SK-N-SH (cell line): ENCODE measurements at regions not wholly inside any gene's neighbourhood (a gene's known extent, or its start where the extent isn't known, plus 50 kb on each side); places are given as distances from the start of the nearest gene placed in this dataset.

Experiments used
- CTCF ChIA-PET: fragments of 300-600, 350-600 bp; formaldehyde crosslinking; extraction: SDS; loops from one replicate; lab custom pipeline; 2021; lab: Yijun Ruan, JAX
- POLR2A ChIA-PET: fragments of 350-600 bp; sonication (Branson Sonifier 250); formaldehyde crosslinking; extraction: SDS; loops from one replicate; lab custom pipeline; 2020; ENCODE audit warnings: antibody characterized with exemption, inconsistent platforms; lab: Yijun Ruan, JAX
- DNase-seq: peaks from one replicate; pipeline ENCODE4 v3.0.0; 2012
- H2AFZ ChIP-seq: fragments of 200-600 bp; sonication (generic); 2 replicates; pipeline ENCODE4 v1.8.1; 2016; ENCODE audit warnings: antibody characterized with exemption, mild to moderate bottlenecking, low read depth
- H3F3A ChIP-seq: fragments of 200-600 bp; sonication (generic); replicated peaks from 2 replicates; pipeline ENCODE3; 2016; ENCODE audit warnings: antibody characterized with exemption, mild to moderate bottlenecking; ENCODE audit not compliant: insufficient read depth
- H3K27ac ChIP-seq, 2 experiments: fragments of 200-500 bp in 1 of 2; fragments of 200-600 bp in 1 of 2; sonication (Bioruptor generic) in 1 of 2; sonication (generic), shearing (Covaris generic) in 1 of 2; 2 replicates each; pipeline versions ENCODE4 v1.5.1 to v1.6.1; 2014 to 2016; ENCODE audit warnings: low read depth in 2 of 2, inconsistent platforms in 1 of 2, low read length in 1 of 2, mild to moderate bottlenecking in 1 of 2, mixed read lengths in 1 of 2
- H3K27me3 ChIP-seq: fragments of 200-600 bp; sonication (generic), shearing (Covaris generic); 2 replicates; pipeline ENCODE4 v1.6.1; 2016; ENCODE audit warnings: mixed run types; ENCODE audit not compliant: insufficient read depth
- H3K36me3 ChIP-seq, 2 experiments: fragments of 200-500 bp in 1 of 2; fragments of 200-600 bp in 1 of 2; sonication (Bioruptor generic) in 1 of 2; sonication (generic) in 1 of 2; replicated peaks in 1 of 2; 2 replicates each; pipeline versions ENCODE3 to v1.5.1; 2014 to 2016; ENCODE audit warnings: low read length in 1 of 2, mild to moderate bottlenecking in 1 of 2; ENCODE audit not compliant: insufficient read depth in 2 of 2, control insufficient read depth in 1 of 2
- H3K4me1 ChIP-seq, 2 experiments: fragments of 200-500 bp in 1 of 2; fragments of 200-600 bp in 1 of 2; sonication (Bioruptor generic) in 1 of 2; sonication (generic), shearing (Covaris generic) in 1 of 2; 2 replicates each; pipeline versions ENCODE4 v1.5.1 to v1.6.1; 2014 to 2016; ENCODE audit warnings: low read depth in 1 of 2, low read length in 1 of 2, mixed run types in 1 of 2; ENCODE audit not compliant: insufficient read depth in 2 of 2, control insufficient read depth in 1 of 2
- H3K4me2 ChIP-seq: fragments of 200-600 bp; sonication (generic), shearing (Covaris generic); 2 replicates; pipeline ENCODE4 v1.6.1; 2017; ENCODE audit warnings: mixed run types
- H3K4me3 ChIP-seq, 2 experiments: fragments of 200-500 bp in 1 of 2; fragments of 200-600 bp in 1 of 2; sonication (Bioruptor generic) in 1 of 2; sonication (generic), shearing (Covaris generic) in 1 of 2; 2 replicates each; pipeline versions ENCODE4 v1.5.1 to v1.8.1; 2014 to 2016; ENCODE audit warnings: low read depth in 2 of 2, inconsistent platforms in 1 of 2, low read length in 1 of 2, mild to moderate bottlenecking in 1 of 2, mixed read lengths in 1 of 2, moderate library complexity in 1 of 2
- H3K79me2 ChIP-seq: fragments of 200-600 bp; sonication (generic); 2 replicates; pipeline ENCODE4 v1.8.1; 2017; ENCODE audit warnings: mild to moderate bottlenecking; ENCODE audit not compliant: insufficient read depth
- H3K9ac ChIP-seq: fragments of 200-600 bp; sonication (generic); 2 replicates; pipeline ENCODE4 v1.6.1; 2017; ENCODE audit warnings: mixed run types
- H3K9me2 ChIP-seq: fragments of 200-600 bp; sonication (generic); 2 replicates; pipeline ENCODE4 v1.6.1; 2017; ENCODE audit warnings: mixed run types
- H3K9me3 ChIP-seq: fragments of 200-600 bp; sonication (generic); 2 replicates; pipeline ENCODE4 v1.6.1; 2017; ENCODE audit warnings: mixed run types, mild to moderate bottlenecking, moderate library complexity
- H4K20me1 ChIP-seq: fragments of 200-600 bp; sonication (generic); 2 replicates; pipeline ENCODE4 v1.6.1; 2017; ENCODE audit warnings: mild to moderate bottlenecking, mixed run types; ENCODE audit not compliant: insufficient read depth
- CHD2 ChIP-seq: fragments of 150-350 bp; IDR thresholded peaks from 2 replicates; pipeline ENCODE4 v1.6.1; 2018; ENCODE audit warnings: low read length; ENCODE audit not compliant: partially characterized antibody
- ELF1 ChIP-seq: IDR thresholded peaks from 2 replicates; pipeline ENCODE4 v1.4.0; 2012
- EP300 ChIP-seq, 2 experiments: IDR thresholded peaks; 2 replicates each; pipeline versions ENCODE4 v1.4.0 to v1.6.1; 2012; ENCODE audit warnings: borderline replicate concordance in 1 of 2, low read depth in 1 of 2, low read length in 1 of 2
- EZH2phosphoT487 ChIP-seq: fragments of 200-600 bp; sonication (generic); IDR thresholded peaks from 2 replicates; pipeline ENCODE4 v1.6.1; 2017; ENCODE audit warnings: low read depth, mixed run types, mild to moderate bottlenecking, antibody characterized with exemption, moderate library complexity, borderline replicate concordance
- FOSL2 ChIP-seq: IDR thresholded peaks from 2 replicates; pipeline ENCODE4 v1.4.0; 2012; ENCODE audit warnings: low read depth, mild to moderate bottlenecking, moderate library complexity, borderline replicate concordance
- FOXJ3 ChIP-seq: sonication (generic); formaldehyde crosslinking; IDR thresholded peaks from 2 replicates; pipeline ENCODE4 v1.5.1; 2020; ENCODE audit warnings: mild to moderate bottlenecking, missing genetic modification reagents
- FOXM1 ChIP-seq: IDR thresholded peaks from 2 replicates; pipeline ENCODE4 v1.4.0; 2012; ENCODE audit warnings: low read depth, mild to moderate bottlenecking
- GABPA ChIP-seq: IDR thresholded peaks from 2 replicates; pipeline ENCODE4 v1.4.0; 2012; ENCODE audit warnings: low read depth, mild to moderate bottlenecking
- GATA2 ChIP-seq: sonication (generic); formaldehyde crosslinking; IDR thresholded peaks from 2 replicates; pipeline ENCODE4 v1.5.0; 2020; ENCODE audit warnings: mild to moderate bottlenecking, missing genetic modification reagents
- IRF3 ChIP-seq: fragments of 150-350 bp; IDR thresholded peaks from 2 replicates; pipeline ENCODE4 v1.6.1; 2016; ENCODE audit warnings: mild to moderate bottlenecking, low read depth, low read length
- JUND ChIP-seq: IDR thresholded peaks from 2 replicates; pipeline ENCODE4 v1.4.0; 2012
- MAX ChIP-seq: IDR thresholded peaks from 2 replicates; pipeline ENCODE4 v1.4.0; 2012; ENCODE audit warnings: low read depth
- MEF2A ChIP-seq: IDR thresholded peaks from 2 replicates; pipeline ENCODE4 v1.4.0; 2012; ENCODE audit warnings: low read depth, borderline replicate concordance
- MXI1 ChIP-seq: IDR thresholded peaks from 2 replicates; pipeline ENCODE4 v1.6.1; 2012; ENCODE audit warnings: mild to moderate bottlenecking, low read depth, low read length, improper control_type of control experiment
- NFIC ChIP-seq: IDR thresholded peaks from 2 replicates; pipeline ENCODE4 v1.4.0; 2012; ENCODE audit warnings: borderline replicate concordance
- NRF1 ChIP-seq: IDR thresholded peaks from 2 replicates; pipeline ENCODE4 v1.6.1; 2012; ENCODE audit warnings: low read depth, mild to moderate bottlenecking, low read length
- POLR2AphosphoS5 ChIP-seq: IDR thresholded peaks from 2 replicates; pipeline ENCODE4 v1.6.1; 2012; ENCODE audit warnings: low read depth, low read length
- RAD21 ChIP-seq: IDR thresholded peaks from 2 replicates; pipeline ENCODE4 v1.6.1; 2012; ENCODE audit warnings: mild to moderate bottlenecking, low read length
- RCOR1 ChIP-seq: fragments of 150-350 bp; IDR thresholded peaks from 2 replicates; pipeline ENCODE4 v1.6.1; 2017; ENCODE audit warnings: antibody characterized with exemption, low read length
- REST ChIP-seq: IDR thresholded peaks from 2 replicates; pipeline ENCODE4 v1.6.1; 2012; ENCODE audit warnings: mild to moderate bottlenecking, low read depth, low read length, moderate library complexity
- RXRA ChIP-seq: IDR thresholded peaks from 2 replicates; pipeline ENCODE4 v1.4.0; 2012; ENCODE audit warnings: low read depth, mild to moderate bottlenecking, borderline replicate concordance
- SIN3A ChIP-seq: IDR thresholded peaks from 2 replicates; pipeline ENCODE4 v1.6.1; 2012; ENCODE audit warnings: low read depth, mild to moderate bottlenecking, low read length, moderate library complexity, borderline replicate concordance
- SMC3 ChIP-seq: IDR thresholded peaks from 2 replicates; pipeline ENCODE4 v1.6.1; 2012; ENCODE audit warnings: low read depth, low read length, improper control_type of control experiment
- TAF1 ChIP-seq: IDR thresholded peaks from 2 replicates; pipeline ENCODE4 v1.6.1; 2012; ENCODE audit warnings: low read depth, mild to moderate bottlenecking, low read length, moderate library complexity, borderline replicate concordance
- TCF12 ChIP-seq: IDR thresholded peaks from 2 replicates; pipeline ENCODE4 v1.4.0; 2012
- TEAD4 ChIP-seq: IDR thresholded peaks from 2 replicates; pipeline ENCODE4 v1.4.0; 2012; ENCODE audit warnings: mild to moderate bottlenecking, borderline replicate concordance; ENCODE audit not compliant: insufficient read depth
- USF1 ChIP-seq: IDR thresholded peaks from 2 replicates; pipeline ENCODE4 v1.4.0; 2012; ENCODE audit warnings: low read depth, borderline replicate concordance
- USF2 ChIP-seq: fragments of 150-350 bp; IDR thresholded peaks from 2 replicates; pipeline ENCODE4 v1.6.1; 2017; ENCODE audit warnings: antibody characterized with exemption, low read length, low read depth, borderline replicate concordance
- WGBS: methylation state at CpG from one replicate; pipeline ENCODE4 v1.1.6; 2017; ENCODE audit warnings: low lambda C conversion rate; 5-methylcytosine and 5-hydroxymethylcytosine counted together

- H3K9me3 ChIP-seq, result no peaks in the 10 kb centered on the region
- no peaks in the 10 kb centered on the region for H4K20me1 ChIP-seq
- ChIA-PET CTCF (interaction anchor here (1.0 to 1.3 kb wide), 3 partner anchors 15 to 362 kb away, joined by 3 read pairs; no protein-coding TSS in a partner anchor), POLR2A (no interaction called here)
- peak overlapping the region; percentile 84 for H3K4me2 ChIP-seq
- peak overlapping the region; percentile 95 to 100 for H3K27ac ChIP-seq
- H3K4me3 ChIP-seq, result peak overlapping the region in 1 of 2 experiments; percentile 47; a peak in 3 of 4 replicates
- H3K9ac ChIP-seq, result peak overlapping the region; percentile 82
- H2AFZ ChIP-seq, result peak overlapping the region; percentile 50; the same call in 1 of the 2 replicates
- no peak for DNase-seq
- no peaks in the 10 kb centered on the region for H3K79me2 ChIP-seq
- H3K27me3 ChIP-seq, result no peaks in the 10 kb centered on the region
- H3F3A ChIP-seq, result peaks cover 41% of the 10 kb centered on the region
- H3K36me3 ChIP-seq, result no peaks in the 10 kb centered on the region
- peaks cover 7 to 29% of the 10 kb centered on the region in 2 experiments for H3K4me1 ChIP-seq
- 3% methylated on average over 6 of the region's 6 CpGs for WGBS
- H3K9me2 ChIP-seq, result no peaks in the 10 kb centered on the region
- TF ChIP-seq TCF12 (peak; percentile 87), USF2 (no peak), JUND (peak; percentile 88), EP300 (IDR thresholded peaks at IDR 0.05; ENCODE audit: borderline replicate concordance in 1 of 2, low read depth in 1 of 2, low read length in 1 of 2) (peak in 1 of 2 experiments; percentile 83; a peak in 2 of 4 replicates), MXI1 (no peak), RXRA (no peak), RAD21 (no peak), USF1 (no peak), POLR2AphosphoS5 (peak; percentile 61; the same call in 1 of the 2 replicates), CHD2 (no peak), FOXJ3 (CRISPR knock-in tag) (no peak), SMC3 (no peak), GABPA (peak; percentile 24; the same call in 1 of the 2 replicates), REST (no peak; the same call in 1 of the 2 replicates), SIN3A (no peak), EZH2phosphoT487 (no peak), NFIC (peak; percentile 93), FOXM1 (peak; percentile 66; the same call in 1 of the 2 replicates), NRF1 (no peak), IRF3 (no peak), FOSL2 (peak; percentile 85), MEF2A (peak; percentile 73; the same call in 1 of the 2 replicates), TAF1 (no peak), MAX (no peak), ELF1 (no peak), GATA2 (CRISPR knock-in tag) (no peak), RCOR1 (no peak), TEAD4 (peak; percentile 83)
Observed at GRCh38 chr6:25193460-25194171, 85.6 kb upstream of the CARMIL1 start.
